ENCODE measurements at regions not wholly inside any gene's neighbourhood (a gene's known extent, or its start where the extent isn't known, plus 50 kb on each side); places are given as distances from the start of the nearest gene placed in this dataset.

DNA sequence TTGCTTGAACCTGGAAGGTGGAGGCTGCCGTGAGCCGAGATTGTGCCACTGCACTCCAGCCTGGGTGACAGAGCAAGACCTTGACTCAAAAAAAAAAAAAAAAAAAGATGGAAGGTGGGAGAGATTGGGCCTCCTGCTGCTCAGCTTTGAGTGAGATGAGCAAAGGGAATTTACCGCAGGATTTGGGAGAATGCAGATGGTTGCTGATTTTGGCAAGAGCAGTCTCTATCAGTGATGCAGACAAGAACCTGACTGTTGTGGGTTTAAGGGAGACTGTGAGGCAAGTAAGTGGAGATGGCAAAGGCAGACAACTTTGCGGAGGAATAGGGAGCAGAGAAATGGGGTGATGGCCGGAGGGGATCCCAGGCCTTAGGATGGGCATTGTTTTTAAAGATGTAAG is 1140.8 kb upstream of the AUTS2 start:
- no peak for DNase-seq

DNA sequence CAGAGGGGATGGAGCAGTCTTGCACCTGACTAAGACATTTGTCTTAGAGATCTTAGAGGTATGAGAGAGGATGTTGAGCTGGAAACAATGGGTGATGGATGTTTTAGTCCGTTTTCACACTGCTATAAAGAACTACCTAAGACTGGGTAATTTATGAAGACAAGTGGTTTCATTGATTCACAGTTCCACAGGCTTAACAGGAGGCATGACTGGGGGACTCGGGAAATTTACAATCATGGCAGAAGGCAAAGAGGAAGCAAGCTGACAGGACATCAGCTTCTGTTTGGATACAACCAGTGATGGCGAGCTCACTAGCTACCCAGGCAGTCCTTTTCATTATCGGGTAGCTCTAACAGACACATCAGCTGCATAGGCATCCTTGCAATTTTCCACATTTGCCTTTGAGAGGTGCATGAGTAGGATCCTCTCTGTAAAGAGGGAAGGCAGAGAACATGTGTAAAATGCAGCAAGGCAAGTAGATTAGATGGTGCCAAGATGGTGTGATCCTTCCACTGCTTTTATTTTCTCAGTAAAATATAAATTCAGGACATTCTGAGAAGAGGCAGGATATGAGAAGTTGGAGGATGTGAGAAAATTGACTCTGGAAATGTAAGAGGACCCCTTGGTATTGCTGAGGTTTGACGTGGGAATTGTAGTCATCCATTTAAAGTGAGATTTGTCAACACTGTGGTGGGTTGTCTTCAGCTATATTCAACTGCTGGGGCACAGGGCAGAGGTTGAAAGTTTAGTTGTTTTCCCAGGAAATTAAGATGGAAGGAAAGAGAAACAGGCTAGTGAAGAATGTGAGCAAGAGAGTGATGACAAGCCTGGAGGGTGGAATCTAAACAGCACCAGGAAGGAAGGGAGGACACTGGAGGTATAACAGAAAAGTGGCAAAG is 1140.0 kb upstream of the AUTS2 start:
- DNase-seq, result no peak

DNA sequence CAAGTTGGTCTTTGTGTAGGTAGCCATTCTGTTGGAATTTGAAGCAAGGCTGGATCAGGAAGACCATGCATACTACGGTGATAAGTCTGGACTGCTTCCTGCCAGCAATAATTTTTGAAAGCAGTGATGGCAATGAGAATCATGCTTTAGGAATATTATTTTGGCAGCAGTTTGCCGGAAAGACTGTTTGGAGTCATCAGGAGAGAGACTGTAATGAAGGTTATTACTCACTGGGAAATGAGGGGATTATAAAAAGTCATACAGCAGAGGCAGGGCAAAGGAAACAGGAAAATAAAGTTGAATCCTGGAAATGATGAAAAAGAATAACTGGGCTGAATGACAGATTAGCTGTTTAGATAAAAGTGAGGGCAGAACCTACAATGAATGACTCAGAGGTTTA is 1136.8 kb upstream of the AUTS2 start:
- DNase-seq, result no peak

DNA sequence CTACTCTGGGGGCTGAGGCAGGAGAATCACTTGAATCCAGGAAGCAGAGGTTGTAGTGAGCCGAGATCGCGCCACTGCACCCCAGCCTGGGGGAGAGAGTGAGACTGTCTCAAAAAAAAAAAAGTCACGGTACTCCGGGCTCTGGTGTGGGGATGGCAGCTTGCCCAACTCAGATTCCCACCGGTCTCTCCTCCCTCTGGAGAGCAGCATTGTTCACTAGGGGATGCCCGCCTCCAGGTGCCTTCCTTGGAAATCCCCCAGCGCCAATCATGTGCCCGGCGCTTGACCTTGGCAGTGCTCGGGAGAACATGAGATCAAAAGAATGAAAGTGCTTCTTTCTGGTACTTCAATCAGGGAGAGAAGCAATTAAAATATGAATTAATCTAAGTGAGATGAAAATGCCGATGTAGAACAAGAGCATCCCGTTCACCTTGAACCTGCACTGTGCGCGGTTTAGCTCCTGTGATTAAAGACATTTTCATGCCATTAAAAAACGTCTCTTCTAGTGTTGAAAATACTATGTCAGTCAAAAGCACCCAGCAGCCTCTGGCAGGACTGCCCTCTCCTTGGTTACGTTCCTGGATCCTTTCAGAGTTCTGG is 1127.3 kb upstream of the AUTS2 start:
- no peak for DNase-seq

GRCh38 chr7:68472688-68473087 is 1125.6 kb upstream of the AUTS2 start:
- no peak for DNase-seq

- no peak for DNase-seq
These were observed 1123.5 kb upstream of the AUTS2 start for GRCh38 chr7:68474661-68475216.

DNA sequence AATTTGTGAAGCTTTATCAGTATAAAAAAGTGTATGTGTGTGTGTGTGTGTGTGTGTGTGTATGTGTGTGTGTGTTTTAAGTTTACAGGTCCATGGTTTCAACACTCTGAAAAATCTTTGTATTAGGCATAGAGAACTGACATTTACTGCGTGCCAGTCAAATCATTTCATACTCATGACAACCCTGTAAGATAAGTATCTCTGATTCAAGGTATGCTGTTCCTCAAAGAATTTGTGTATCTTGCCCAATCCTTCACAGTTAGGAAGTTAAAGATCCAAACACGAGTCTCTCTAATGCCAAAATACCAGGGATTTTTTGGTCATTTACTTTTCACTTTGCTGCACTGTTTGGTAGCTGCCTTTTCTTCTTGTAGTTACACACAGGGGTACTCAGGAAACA is 1121.3 kb upstream of the AUTS2 start:
- no peak for DNase-seq

DNA sequence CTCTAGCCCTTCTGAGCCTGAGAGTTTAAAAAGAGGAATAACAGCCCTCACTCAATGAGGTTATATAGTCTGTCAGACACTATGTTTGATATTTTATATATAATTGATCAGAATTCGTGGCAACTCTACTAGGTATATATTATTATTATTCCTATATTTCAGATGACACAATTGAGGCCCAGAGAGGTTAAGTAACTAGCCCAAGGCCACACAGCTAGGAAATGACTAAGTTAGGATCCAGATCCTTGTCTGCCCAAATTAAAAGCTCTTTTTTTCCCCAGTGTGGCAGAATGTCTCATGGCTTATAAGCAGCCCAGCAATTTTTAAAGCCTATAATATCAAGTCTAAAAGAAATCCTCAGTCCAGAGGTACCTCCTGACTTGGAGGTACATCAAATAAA is 1119.9 kb upstream of the AUTS2 start:
- DNase-seq, result no peak

DNA sequence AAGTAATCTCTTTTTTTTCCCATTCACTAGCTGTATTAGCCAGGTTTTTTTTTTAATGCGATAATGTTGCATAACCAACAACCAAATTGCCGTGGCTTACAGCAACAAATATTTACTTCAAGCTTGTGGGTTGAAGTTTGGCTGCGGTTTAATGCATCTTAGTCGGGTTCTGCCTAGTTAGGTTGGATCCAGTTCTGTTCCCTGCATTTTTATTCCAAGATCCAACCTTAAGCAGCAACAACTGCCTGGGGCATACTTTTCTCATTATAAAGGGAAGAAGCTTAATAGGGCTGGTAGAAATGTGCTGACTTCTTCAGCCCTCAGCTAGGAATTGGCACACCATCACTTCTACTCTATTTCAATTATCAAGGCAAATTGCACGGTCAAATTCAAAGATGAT is 1115.5 kb upstream of the AUTS2 start:
- DNase-seq, result no peak

DNA sequence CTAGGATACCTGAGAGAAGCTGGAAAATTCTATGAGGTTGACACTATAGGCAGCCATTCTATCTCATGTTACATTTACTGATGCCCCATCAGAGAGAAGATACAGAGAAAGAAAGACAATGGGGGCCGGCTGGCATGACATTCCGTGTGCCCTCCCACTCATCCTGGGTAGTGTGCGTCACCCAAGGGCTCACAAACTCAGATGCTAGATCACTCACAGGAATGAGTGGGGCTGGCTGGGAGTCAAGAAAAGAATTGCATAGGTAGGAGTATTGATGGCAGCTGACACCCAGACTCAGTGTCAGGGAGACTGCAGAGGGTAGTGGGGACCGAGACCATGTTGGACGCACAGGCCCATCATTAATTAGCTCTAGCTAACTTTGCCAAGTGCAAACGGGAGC is 1113.5 kb upstream of the AUTS2 start:
- no peak for DNase-seq

GRCh38 chr7:68485253-68485917 is 1112.9 kb upstream of the AUTS2 start:
- DNase-seq, result no peak

DNA sequence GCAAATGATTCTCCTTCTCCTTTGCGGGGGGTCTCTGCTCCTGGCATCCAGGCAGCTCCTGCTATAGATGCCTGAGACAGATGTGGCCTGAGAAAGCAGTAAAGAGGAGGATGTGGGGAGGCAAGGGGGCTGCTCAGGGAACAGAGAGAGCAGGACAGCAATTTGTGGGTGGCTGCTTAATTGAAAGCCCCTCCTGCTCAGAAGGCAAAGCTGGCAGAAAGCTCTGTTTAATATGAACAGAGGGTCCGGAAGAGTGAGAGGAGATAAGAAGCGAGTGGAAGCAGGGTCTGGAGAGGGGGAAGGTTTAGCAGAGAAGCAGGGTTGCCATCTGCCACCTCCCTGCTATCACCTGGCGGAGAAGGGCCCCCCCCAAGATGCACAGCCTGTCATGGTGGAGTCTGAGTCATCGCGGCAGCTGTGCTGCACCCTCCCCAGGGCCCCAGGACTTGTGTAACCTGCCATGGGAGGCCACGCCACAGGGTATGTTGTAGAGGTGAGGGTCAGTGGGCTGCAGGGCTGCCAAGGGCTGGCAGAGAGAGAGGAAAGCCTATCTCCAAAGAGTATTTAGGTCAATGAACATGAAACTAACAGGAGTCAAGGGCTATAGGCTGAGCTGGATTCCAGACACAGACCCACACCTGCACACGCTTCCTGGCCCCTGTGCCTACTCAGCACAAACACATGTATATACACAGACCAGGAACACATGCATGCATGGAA is 1109.8 kb upstream of the AUTS2 start:
- DNase-seq, result no peak

- DNase-seq, result no peak
These were observed 1106.5 kb upstream of the AUTS2 start for GRCh38 chr7:68491523-68492358.

DNA sequence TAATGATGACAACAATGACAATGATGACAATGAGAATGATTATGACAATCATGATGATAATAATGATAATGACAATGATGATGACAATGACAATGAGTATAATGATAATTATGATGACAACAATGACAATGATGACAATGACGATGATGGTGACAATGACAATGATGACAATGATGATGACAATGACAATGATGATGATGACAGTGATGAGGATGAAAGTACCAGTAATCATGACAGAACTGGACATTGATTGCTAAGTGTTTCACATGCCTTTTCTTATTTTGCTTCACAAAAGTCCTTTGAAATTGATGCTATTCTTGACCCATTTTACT is 1106.0 kb upstream of the AUTS2 start:
- no peak for DNase-seq

GRCh38 chr7:68503400-68503799 is 1094.9 kb upstream of the AUTS2 start:
- DNase-seq, result no peak

- no peak for DNase-seq
These were observed 1093.6 kb upstream of the AUTS2 start for GRCh38 chr7:68504716-68505115.

DNA sequence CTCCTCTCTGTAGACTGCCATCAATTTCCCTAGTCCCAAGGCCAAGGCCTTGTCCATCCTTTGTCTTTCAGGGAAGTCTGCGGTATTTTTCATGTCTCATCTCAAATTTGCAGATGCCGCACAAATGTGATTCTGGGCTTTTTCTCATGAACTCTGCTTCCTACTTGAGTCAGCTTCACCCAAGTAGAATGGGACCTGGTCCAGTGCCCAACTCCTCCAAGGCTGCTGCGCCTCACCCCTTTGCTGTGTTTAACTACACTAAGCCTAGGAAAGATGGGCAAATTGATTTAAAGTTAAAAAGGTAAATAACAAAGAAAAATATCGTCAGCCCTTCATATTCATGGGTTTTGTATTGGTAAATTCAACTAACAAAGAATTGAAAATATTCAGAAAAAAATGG is 1092.6 kb upstream of the AUTS2 start:
- DNase-seq, result no peak

DNA sequence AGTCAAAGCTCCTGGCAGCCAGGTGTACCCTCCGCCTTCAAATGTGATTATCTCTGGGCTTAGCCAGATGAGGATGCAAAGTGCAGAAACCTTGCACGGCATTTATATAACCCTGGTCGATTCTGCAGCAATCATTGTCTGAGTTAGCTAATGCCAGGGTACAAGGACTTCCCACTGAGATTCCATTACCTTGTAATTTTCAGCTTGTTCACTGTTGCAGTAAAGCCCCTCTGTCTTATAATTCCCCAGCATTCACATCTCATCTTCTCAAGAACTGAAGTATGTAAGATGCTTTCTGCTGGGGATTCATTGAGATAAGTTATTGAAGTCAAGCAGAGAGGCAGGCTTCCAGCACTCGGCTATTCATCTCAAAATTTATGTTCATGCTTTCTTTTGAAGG is 1090.6 kb upstream of the AUTS2 start:
- no peak for DNase-seq

GRCh38 chr7:68509054-68509453 is 1089.2 kb upstream of the AUTS2 start:
- DNase-seq, result no peak

DNA sequence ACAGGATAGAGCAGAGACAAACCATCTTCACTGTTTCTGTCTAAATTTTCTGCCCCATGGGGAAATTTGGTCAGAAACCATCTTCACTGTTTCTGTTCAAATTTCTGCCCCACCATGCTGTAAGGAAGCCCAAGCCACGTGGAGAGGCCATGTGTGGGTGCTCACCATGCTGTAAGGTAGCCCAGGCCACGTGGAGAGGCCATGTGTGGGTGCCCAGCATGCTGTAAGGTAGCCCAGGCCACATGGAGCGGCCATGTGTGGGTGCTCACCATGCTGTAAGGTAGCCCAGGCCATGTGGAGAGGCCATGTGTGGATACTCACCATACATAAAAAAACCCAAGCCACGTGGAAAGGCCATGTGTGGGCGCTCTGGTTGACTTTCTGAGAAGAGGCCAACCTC is 1088.7 kb upstream of the AUTS2 start:
- no peak for DNase-seq

DNA sequence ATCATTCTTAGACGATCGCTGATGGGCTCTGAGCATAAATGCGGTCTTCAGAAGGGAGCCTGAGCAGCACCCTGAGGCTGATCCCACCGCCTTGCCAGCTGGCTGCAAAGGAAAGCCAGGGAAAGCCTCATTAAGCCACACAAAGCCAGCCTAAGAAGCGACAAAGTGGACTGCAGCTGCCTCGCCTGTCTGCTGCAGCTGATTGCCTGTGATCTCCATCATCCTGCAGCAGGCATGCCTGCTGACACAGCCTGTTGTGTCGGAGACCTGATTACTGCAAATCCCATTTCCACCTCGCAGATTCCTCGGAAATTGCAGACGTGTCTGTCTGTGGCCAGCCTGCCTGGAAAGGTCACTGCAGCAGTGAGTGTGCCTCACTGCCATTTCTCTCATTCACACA is 1087.0 kb upstream of the AUTS2 start:
- no peak for DNase-seq

GRCh38 chr7:68512466-68512865 is 1085.8 kb upstream of the AUTS2 start:
- DNase-seq, result no peak

Data from activated T-cell treated with anti-CD3 and anti-CD28 coated beads for 4 hours (primary cell).